ENCODE measurements at regions not wholly inside any gene's neighbourhood (a gene's known extent, or its start where the extent isn't known, plus 50 kb on each side); places are given as distances from the start of the nearest gene placed in this dataset.

GRCh38 chr16:56012482-56012811 is 137.3 kb upstream of the CES5A start:
- no peaks in the 10 kb centered on the region for H3K4me1 Mint-ChIP-seq (ENCODE audit: low read depth)
- H3K27ac Mint-ChIP-seq = no peak overlapping the region
- H3K4me3 Mint-ChIP-seq = no peak overlapping the region
- peaks cover 2% of the 10 kb centered on the region; the same call in 1 of the 2 replicates for H3K27me3 Mint-ChIP-seq (ENCODE audit: insufficient read depth)
- peaks cover 43% of the 10 kb centered on the region for H3K9me3 Mint-ChIP-seq
- no peaks in the 10 kb centered on the region for H3K36me3 Mint-ChIP-seq (ENCODE audit: low read depth)
- no peak for DNase-seq
- no peak for TF ChIP-seq CTCF (IDR thresholded peaks at IDR 0.05)

DNA sequence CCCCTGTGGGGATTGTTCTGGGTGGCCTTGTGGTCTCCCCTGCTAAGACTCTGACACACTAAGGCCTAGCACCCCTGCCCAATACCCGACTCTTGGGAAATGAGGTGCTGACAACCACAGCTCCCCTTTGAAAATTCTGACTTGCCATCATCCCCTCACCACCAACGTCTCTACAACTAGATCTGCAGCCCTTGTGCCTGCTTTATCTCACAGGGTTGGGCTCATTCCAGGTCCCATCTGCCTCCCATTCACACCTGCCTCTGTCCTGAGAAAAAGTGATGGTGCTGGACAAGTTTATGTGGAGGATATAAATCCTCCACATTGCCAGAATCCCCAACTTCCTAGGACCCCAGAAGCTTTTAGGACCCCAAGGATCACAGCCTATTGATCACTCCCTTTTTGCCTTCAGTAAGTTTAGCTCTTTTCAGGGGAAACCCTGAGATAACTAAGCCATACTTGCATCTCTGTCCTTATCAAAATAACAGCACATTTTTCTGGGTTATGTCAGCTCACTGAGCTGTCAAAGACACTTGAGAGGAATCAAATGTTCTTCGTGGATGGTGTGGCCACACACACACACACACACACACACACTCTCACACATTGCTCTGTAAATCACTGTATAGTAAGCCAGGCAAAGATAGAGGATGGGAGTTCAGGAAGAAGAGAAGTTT is 136.8 kb upstream of the CES5A start:
- peaks cover 2% of the 10 kb centered on the region; the same call in 1 of the 2 replicates for H3K27me3 Mint-ChIP-seq (ENCODE audit: insufficient read depth)
- H3K9me3 Mint-ChIP-seq = peaks cover 41% of the 10 kb centered on the region
- H3K27ac Mint-ChIP-seq = no peak overlapping the region
- H3K4me1 Mint-ChIP-seq (ENCODE audit: low read depth) = no peaks in the 10 kb centered on the region
- TF ChIP-seq CTCF (IDR thresholded peaks at IDR 0.05) = no peak
- no peak overlapping the region for H3K4me3 Mint-ChIP-seq
- DNase-seq = no peak
- H3K36me3 Mint-ChIP-seq (ENCODE audit: low read depth) = no peaks in the 10 kb centered on the region

DNA sequence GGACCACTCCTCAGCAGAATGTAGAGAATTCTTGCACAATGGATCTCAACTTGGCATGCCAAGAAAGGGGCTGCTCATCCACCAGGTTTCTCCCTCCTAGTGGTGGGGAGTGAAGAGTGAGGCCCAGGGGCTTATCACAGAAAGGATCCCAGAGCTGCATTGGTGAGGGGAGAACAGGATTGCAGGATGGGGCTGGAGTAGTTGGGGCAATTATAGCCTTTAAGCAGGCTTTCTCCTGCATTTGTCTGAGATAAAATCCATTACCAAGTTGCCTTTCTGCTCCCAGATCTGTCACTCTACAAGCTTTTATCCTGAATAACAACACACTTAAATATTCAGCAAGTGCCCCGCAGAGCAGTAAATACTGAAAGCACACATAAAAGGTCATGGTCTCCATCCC is 130.8 kb upstream of the CES5A start:
- Mint-ChIP-seq H3K27ac (no peak overlapping the region), H3K27me3 (ENCODE audit: insufficient read depth) (no peaks in the 10 kb centered on the region), H3K36me3 (ENCODE audit: low read depth) (no peaks in the 10 kb centered on the region), H3K4me1 (ENCODE audit: low read depth) (no peaks in the 10 kb centered on the region), H3K9me3 (peaks cover 44% of the 10 kb centered on the region), H3K4me3 (no peak overlapping the region)
- no peak for DNase-seq
- no peak for TF ChIP-seq CTCF (IDR thresholded peaks at IDR 0.05)

- Mint-ChIP-seq H3K4me3 (no peak overlapping the region), H3K27me3 (ENCODE audit: insufficient read depth) (no peaks in the 10 kb centered on the region)
Measured at GRCh38 chr16:55999683-56000082, 124.5 kb upstream of the CES5A start.

DNA sequence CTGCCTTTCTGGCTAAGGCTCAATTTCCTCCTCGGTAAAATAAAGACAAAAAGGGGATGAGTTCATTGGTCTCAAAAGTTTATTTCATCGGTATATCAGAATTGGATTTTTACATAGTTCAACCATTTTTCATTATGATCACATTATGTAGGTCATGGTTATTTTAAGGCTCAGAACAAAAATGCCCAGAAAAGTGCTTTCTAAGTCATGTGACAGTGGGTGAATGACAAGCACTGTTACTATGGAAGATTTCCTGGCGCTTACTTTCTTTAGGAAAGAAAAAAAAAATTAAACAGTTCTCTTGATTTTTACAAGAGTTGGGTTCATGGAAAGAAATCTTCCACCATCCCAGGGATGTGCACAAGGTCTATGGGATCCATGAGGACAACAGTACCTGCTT is 117.9 kb upstream of the CES5A start:
- no peaks in the 10 kb centered on the region for H3K4me1 Mint-ChIP-seq (ENCODE audit: low read depth)
- H3K4me3 Mint-ChIP-seq = no peak overlapping the region
- H3K27ac Mint-ChIP-seq = no peak overlapping the region
- H3K9me3 Mint-ChIP-seq = peaks cover 18% of the 10 kb centered on the region
- no peak for TF ChIP-seq CTCF (IDR thresholded peaks at IDR 0.05)
- no peaks in the 10 kb centered on the region for H3K27me3 Mint-ChIP-seq (ENCODE audit: insufficient read depth)
- DNase-seq = no peak
- H3K36me3 Mint-ChIP-seq (ENCODE audit: low read depth) = no peaks in the 10 kb centered on the region

More at GRCh38 chr16:55999683-56000082, 124.5 kb upstream of the CES5A start:
- no peak overlapping the region for H3K27ac Mint-ChIP-seq
- H3K36me3 Mint-ChIP-seq (ENCODE audit: low read depth) = no peaks in the 10 kb centered on the region
- H3K4me1 Mint-ChIP-seq (ENCODE audit: low read depth) = no peaks in the 10 kb centered on the region
- DNase-seq = no peak
- TF ChIP-seq CTCF (IDR thresholded peaks at IDR 0.05) = no peak
- peaks cover 42% of the 10 kb centered on the region for H3K9me3 Mint-ChIP-seq

- TF ChIP-seq CTCF (IDR thresholded peaks at IDR 0.05) = no peak
- Mint-ChIP-seq H3K4me3 (no peak overlapping the region), H3K27ac (no peak overlapping the region), H3K9me3 (peaks cover 18% of the 10 kb centered on the region), H3K27me3 (ENCODE audit: insufficient read depth) (no peaks in the 10 kb centered on the region), H3K36me3 (ENCODE audit: low read depth) (no peaks in the 10 kb centered on the region), H3K4me1 (ENCODE audit: low read depth) (no peaks in the 10 kb centered on the region)
- DNase-seq = no peak
Measured at GRCh38 chr16:55992551-55992950, 117.4 kb upstream of the CES5A start.
